ENCODE measurements at regions not wholly inside any gene's neighbourhood (a gene's known extent, or its start where the extent isn't known, plus 50 kb on each side); places are given as distances from the start of the nearest gene placed in this dataset.

DNA sequence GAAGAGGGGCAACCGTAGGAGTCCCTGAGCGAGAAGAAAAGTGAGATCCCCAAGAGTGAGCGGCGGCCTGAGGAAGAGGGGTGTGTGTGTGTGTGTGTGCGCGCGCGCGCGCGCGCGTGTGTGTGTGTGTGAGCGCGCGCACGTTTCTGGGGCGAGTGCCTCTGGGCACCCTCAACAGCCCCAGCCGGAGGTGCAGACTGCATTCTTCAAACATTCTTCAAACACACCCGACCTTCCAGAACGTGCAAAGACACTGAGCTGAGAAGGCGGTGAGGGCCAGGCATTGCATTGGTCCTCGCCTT lies 76.2 kb upstream of the FOXP4 start:
- Histone ChIP-seq H3K4me3 (no peak overlapping the region), H3K9me3 (no peaks in the 10 kb centered on the region), H3K4me1 (no peaks in the 10 kb centered on the region), H3K27ac (no peak overlapping the region), H3K4me2 (no peak overlapping the region)
- WGBS (ENCODE audit: missing lambda C conversion rate) = 78% methylated on average over 22 of the region's 23 CpGs
- DNase-seq (ENCODE audit: low read depth in 1 of 2, low spot score in 1 of 2) (no peak), ATAC-seq (no peak), FAIRE-seq (no peak)
- ChIA-PET POLR2A (no interaction called here), CTCF (interaction anchor here (0.8 to 1.0 kb wide), 2 partner anchors 15 to 18 kb away, joined by 3 read pairs; no protein-coding TSS in a partner anchor)
- no peak for TF ChIP-seq JUN (IDR thresholded peaks at IDR 0.05)

DNA sequence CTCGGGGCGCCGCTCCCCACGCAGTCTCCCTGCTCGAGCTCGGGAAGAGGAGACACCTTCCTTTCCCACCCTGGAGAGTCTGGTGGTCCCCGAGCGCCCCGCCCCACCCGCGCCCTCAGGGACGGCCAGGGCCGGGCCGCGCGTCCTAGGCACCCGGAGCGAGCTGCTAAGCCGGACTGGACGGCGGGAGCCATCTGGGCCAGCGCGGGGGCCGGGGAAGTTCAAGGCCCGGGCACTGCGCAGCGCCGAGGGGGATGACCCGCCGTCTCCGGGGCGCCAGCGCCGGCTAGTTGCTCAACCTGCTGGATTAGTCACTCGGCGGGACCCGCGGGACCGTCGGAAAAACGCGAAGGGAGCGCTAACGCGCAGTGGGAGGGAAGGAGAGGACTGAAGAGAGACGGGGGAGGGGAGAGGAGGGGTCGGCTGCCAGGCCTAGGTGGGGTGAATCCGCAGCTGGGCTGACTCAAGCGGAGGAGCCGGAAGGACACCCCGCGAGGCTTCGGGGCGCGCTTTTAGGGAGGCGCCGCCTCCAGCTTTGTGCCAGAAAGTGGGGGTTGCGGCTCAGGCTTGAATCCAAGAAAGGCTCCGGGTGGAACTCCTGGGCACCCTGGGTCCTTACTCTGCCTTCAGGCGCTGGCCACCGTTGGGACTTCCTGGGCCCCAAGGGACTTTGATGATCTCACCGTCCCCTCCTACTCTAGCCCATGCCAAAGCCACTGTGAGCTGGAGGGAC lies 75.7 kb upstream of the FOXP4 start:
- no peaks in the 10 kb centered on the region for H3K9me3 ChIP-seq
- POLR2A ChIA-PET = no interaction called here
- FAIRE-seq (no peak), ATAC-seq (no peak), DNase-seq (ENCODE audit: low read depth in 1 of 2, low spot score in 1 of 2) (no peak)
- TF ChIP-seq MAZ (IDR thresholded peaks at IDR 0.05; ENCODE audit: borderline replicate concordance, low read depth, low read length) (no peak), RNF2 (IDR thresholded peaks at IDR 0.05; ENCODE audit: borderline replicate concordance, low read depth) (no peak), TFCP2L1 (CRISPR knock-in tag; IDR thresholded peaks at IDR 0.05) (no peak), HOXB13 (CRISPR knock-in tag; IDR thresholded peaks at IDR 0.05; ENCODE audit: low read depth) (no peak), CBX2 (IDR thresholded peaks at IDR 0.05; ENCODE audit: borderline replicate concordance, low read depth) (no peak), RARB (CRISPR knock-in tag; IDR thresholded peaks at IDR 0.05) (no peak), RCOR1 (IDR thresholded peaks at IDR 0.05; ENCODE audit: low read depth, low read length) (no peak), ZSCAN20 (CRISPR knock-in tag; IDR thresholded peaks at IDR 0.05) (no peak), NFE2L2 (conservative IDR thresholded peaks at IDR 0.05; ENCODE audit: low read length) (no peak), ZC3H11A (IDR thresholded peaks at IDR 0.05) (no peak), POLR2AphosphoS2 (conservative IDR thresholded peaks at IDR 0.05; ENCODE audit: low read length) (no peak), BHLHE40 (IDR thresholded peaks at IDR 0.05; ENCODE audit: low read depth, low read length) (no peak), MYC (IDR thresholded peaks at IDR 0.05; ENCODE audit: borderline replicate concordance, low read length) (no peak), KDM1A (IDR thresholded peaks at IDR 0.05; ENCODE audit: low read depth) (no peak), ESRRA (IDR thresholded peaks at IDR 0.05; ENCODE audit: borderline replicate concordance, low read length) (no peak), HOXA7 (CRISPR knock-in tag; IDR thresholded peaks at IDR 0.05) (no peak), HDAC2 (IDR thresholded peaks at IDR 0.05) (no peak)
- TF ChIP-seq, protein P1, sequence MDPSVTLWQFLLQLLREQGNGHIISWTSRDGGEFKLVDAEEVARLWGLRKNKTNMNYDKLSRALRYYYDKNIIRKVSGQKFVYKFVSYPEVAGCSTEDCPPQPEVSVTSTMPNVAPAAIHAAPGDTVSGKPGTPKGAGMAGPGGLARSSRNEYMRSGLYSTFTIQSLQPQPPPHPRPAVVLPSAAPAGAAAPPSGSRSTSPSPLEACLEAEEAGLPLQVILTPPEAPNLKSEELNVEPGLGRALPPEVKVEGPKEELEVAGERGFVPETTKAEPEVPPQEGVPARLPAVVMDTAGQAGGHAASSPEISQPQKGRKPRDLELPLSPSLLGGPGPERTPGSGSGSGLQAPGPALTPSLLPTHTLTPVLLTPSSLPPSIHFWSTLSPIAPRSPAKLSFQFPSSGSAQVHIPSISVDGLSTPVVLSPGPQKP (IDR thresholded peaks at IDR 0.05; ENCODE audit: low read depth, low read length) = no peak
- TF ChIP-seq, protein P2, sequence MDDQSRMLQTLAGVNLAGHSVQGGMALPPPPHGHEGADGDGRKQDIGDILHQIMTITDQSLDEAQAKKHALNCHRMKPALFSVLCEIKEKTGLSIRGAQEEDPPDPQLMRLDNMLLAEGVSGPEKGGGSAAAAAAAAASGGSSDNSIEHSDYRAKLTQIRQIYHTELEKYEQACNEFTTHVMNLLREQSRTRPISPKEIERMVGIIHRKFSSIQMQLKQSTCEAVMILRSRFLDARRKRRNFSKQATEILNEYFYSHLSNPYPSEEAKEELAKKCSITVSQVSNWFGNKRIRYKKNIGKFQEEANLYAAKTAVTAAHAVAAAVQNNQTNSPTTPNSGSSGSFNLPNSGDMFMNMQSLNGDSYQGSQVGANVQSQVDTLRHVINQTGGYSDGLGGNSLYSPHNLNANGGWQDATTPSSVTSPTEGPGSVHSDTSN (IDR thresholded peaks at IDR 0.05) = no peak
- TF ChIP-seq, protein P3, sequence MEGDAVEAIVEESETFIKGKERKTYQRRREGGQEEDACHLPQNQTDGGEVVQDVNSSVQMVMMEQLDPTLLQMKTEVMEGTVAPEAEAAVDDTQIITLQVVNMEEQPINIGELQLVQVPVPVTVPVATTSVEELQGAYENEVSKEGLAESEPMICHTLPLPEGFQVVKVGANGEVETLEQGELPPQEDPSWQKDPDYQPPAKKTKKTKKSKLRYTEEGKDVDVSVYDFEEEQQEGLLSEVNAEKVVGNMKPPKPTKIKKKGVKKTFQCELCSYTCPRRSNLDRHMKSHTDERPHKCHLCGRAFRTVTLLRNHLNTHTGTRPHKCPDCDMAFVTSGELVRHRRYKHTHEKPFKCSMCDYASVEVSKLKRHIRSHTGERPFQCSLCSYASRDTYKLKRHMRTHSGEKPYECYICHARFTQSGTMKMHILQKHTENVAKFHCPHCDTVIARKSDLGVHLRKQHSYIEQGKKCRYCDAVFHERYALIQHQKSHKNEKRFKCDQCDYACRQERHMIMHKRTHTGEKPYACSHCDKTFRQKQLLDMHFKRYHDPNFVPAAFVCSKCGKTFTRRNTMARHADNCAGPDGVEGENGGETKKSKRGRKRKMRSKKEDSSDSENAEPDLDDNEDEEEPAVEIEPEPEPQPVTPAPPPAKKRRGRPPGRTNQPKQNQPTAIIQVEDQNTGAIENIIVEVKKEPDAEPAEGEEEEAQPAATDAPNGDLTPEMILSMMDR (IDR thresholded peaks at IDR 0.05) = no peak
- H3K4me1 ChIP-seq = no peaks in the 10 kb centered on the region
- no peak overlapping the region for H3K4me2 ChIP-seq
- H3K27ac ChIP-seq = no peak overlapping the region
- 83% methylated on average over 38 of the region's 62 CpGs for WGBS (ENCODE audit: missing lambda C conversion rate)
- CTCF ChIA-PET = interaction anchor here (1.8 kb wide), 1 partner anchor 20 kb away, joined by 5 read pairs; no protein-coding TSS in a partner anchor
- H3K4me3 ChIP-seq = no peak overlapping the region
